ENCODE measurements at regions not wholly inside any gene's neighbourhood (a gene's known extent, or its start where the extent isn't known, plus 50 kb on each side); places are given as distances from the start of the nearest gene placed in this dataset.

GRCh38 chr4:111650146-111650545, 495.1 kb upstream of the FAM241A start:
- TF ChIP-seq CTCF (IDR thresholded peaks at IDR 0.05; ENCODE audit: insufficient read depth, low read length, poor library complexity, severe bottlenecking) (no peak), EZH2phosphoT487 (conservative IDR thresholded peaks at IDR 0.05; ENCODE audit: low read length) (no peak)
